ENCODE measurements at regions not wholly inside any gene's neighbourhood (a gene's known extent, or its start where the extent isn't known, plus 50 kb on each side); places are given as distances from the start of the nearest gene placed in this dataset.
A peak's percentile ranks its signal among the peaks of the same experiment; 100 is the strongest.

DNA sequence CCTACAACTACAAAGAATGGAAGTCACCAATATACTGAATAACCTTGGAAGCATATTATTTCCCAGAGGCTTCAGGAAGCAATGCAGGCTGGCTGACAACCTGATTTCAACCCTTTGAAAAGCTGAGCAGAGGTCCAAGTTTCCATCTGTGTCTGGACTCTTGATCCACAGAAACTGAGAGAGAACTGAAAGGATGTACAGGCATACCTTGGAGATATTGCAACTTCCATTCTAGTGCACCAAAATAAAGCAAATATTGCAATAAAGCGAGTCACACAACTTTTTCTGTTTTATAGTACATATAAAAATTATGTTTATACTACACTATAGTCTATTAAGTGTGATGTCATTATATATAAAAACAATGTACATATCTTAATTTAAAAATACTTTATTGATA, 85.3 kb downstream of the TYW3 start:
- no peaks in the 10 kb centered on the region for H3K4me1 Mint-ChIP-seq
- peaks cover 0 to 9% (median 2%) of the 10 kb centered on the region in 7 donors for H3K9me3 Mint-ChIP-seq
- H3K4me3 Mint-ChIP-seq = no peak overlapping the region
- DNase-seq = no peak
- H3K36me3 Mint-ChIP-seq = no peaks in the 10 kb centered on the region
- H3K27ac Mint-ChIP-seq = no peak overlapping the region
- ATAC-seq (ENCODE audit: low read depth in 2 of 2) = no peak
- no peaks in the 10 kb centered on the region for H3K27me3 Mint-ChIP-seq

- H3K36me3 Mint-ChIP-seq = no peaks in the 10 kb centered on the region
- no peak for ATAC-seq (ENCODE audit: low read depth in 2 of 2)
- H3K27me3 Mint-ChIP-seq = no peaks in the 10 kb centered on the region
- no peaks in the 10 kb centered on the region for H3K4me1 Mint-ChIP-seq
- H3K27ac Mint-ChIP-seq = no peak overlapping the region
- H3K4me3 Mint-ChIP-seq = no peak overlapping the region
- peaks cover 0 to 9% (median 2%) of the 10 kb centered on the region in 7 donors for H3K9me3 Mint-ChIP-seq
- no peak for DNase-seq
Measured at GRCh38 chr1:74818661-74819456, 85.9 kb downstream of the TYW3 start.

GRCh38 chr1:74822851-74823401, 90.0 kb downstream of the TYW3 start:
- H3K27me3 Mint-ChIP-seq = no peaks in the 10 kb centered on the region
- peaks cover 0 to 5% (median 0%) of the 10 kb centered on the region in 7 donors for H3K9me3 Mint-ChIP-seq
- no peaks in the 10 kb centered on the region for H3K36me3 Mint-ChIP-seq
- DNase-seq (no peak), ATAC-seq (ENCODE audit: low read depth in 2 of 2) (no peak)
- H3K27ac Mint-ChIP-seq = no peak overlapping the region
- H3K4me1 Mint-ChIP-seq = no peaks in the 10 kb centered on the region
- no peak overlapping the region for H3K4me3 Mint-ChIP-seq

DNA sequence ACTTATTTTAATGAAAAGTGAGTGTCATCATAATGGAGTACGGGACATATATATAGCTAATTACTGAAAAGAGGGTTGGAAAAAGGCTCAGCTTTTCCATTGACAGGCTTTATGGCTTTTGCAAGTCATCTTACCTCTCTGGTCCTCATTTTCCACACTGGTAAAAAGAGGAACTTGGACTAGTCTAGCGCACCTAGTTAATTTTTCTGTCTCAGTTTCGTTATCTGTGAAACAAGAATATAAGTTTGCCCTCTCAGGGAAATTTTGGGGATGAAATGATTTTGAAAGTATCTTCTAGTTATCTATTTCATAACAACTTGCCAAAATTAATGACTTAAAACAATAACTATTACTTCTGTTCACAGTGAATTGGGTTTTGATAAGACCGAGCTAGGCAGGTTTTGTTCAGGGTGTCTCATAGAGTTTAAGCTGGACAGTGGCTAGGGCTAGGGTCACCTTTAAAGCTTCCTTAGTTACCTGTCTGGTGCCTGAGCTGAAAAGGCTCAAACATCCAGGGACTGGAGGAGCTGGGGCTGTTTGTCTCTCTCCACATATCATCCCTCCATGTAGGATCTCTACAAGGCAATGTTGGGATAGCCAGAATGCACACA, 91.7 kb downstream of the TYW3 start:
- Mint-ChIP-seq H3K4me1 (no peaks in the 10 kb centered on the region), H3K9me3 (peaks cover 0 to 2% (median 0%) of the 10 kb centered on the region in 7 donors), H3K27ac (no peak overlapping the region), H3K4me3 (no peak overlapping the region), H3K36me3 (no peaks in the 10 kb centered on the region), H3K27me3 (no peaks in the 10 kb centered on the region)
- no peak for DNase-seq
- no peak for ATAC-seq (ENCODE audit: low read depth in 2 of 2)

GRCh38 chr1:74830766-74831165, 97.8 kb downstream of the TYW3 start:
- Mint-ChIP-seq H3K27me3 (no peaks in the 10 kb centered on the region), H3K9me3 (peaks cover 0 to 2% (median 0%) of the 10 kb centered on the region in 7 donors), H3K4me1 (no peaks in the 10 kb centered on the region), H3K4me3 (no peak overlapping the region), H3K27ac (no peak overlapping the region), H3K36me3 (no peaks in the 10 kb centered on the region)
- DNase-seq (no peak), ATAC-seq (ENCODE audit: low read depth in 2 of 2) (no peak)

- DNase-seq (no peak), ATAC-seq (ENCODE audit: low read depth in 2 of 2) (no peak)
- Mint-ChIP-seq H3K4me1 (no peaks in the 10 kb centered on the region), H3K9me3 (peaks cover 0 to 2% (median 0%) of the 10 kb centered on the region in 7 donors), H3K27ac (no peak overlapping the region), H3K27me3 (no peaks in the 10 kb centered on the region), H3K4me3 (peak overlapping the region in 1 of 8 donors; percentile 29), H3K36me3 (no peaks in the 10 kb centered on the region)
Measured at GRCh38 chr1:74834261-74834660, 101.3 kb downstream of the TYW3 start.

DNA sequence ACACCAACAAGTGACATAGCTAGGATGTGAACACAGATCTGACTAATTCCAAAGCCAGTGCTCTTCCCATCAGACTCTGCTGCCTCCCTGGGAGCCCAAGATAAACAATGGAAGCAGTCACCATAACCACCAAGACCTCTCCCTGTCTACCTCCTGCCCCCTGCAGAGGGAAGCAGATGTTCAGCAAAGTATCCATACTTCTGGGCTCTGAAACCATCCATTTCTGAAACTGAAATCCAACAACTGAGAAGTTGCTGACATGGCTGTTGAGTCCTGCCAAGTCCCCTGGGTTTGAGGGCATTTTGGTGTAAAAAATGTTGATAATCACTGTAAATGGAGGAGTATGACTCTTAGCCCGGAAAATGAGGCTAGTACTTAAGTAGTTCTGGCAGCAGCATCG, 102.1 kb downstream of the TYW3 start:
- Mint-ChIP-seq H3K4me1 (no peaks in the 10 kb centered on the region), H3K9me3 (peaks cover 0 to 2% (median 0%) of the 10 kb centered on the region in 7 donors), H3K27me3 (no peaks in the 10 kb centered on the region), H3K4me3 (no peak overlapping the region), H3K36me3 (no peaks in the 10 kb centered on the region), H3K27ac (no peak overlapping the region)
- ATAC-seq (ENCODE audit: low read depth in 2 of 2) (no peak), DNase-seq (no peak)

DNA sequence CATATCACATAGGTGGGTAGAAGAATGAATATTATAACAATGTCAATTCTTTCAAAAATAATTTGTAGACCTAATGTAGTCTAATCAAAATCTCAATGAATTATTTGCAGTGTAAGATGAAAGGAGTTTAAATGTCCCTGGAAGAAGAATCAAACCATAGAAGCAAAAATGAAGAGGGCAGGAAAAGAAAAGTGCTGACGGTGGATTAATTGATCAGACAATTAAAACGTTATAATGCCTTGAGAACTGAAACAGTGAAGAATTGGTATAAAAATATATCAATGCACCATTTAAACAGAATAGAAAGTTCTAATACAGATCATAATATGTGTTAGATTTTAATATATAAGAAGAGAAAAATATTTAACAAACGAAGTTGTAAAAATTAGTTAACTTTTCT, 109.8 kb downstream of the TYW3 start:
- no peak for ATAC-seq (ENCODE audit: low read depth in 2 of 2)
- no peaks in the 10 kb centered on the region for H3K36me3 Mint-ChIP-seq

DNA sequence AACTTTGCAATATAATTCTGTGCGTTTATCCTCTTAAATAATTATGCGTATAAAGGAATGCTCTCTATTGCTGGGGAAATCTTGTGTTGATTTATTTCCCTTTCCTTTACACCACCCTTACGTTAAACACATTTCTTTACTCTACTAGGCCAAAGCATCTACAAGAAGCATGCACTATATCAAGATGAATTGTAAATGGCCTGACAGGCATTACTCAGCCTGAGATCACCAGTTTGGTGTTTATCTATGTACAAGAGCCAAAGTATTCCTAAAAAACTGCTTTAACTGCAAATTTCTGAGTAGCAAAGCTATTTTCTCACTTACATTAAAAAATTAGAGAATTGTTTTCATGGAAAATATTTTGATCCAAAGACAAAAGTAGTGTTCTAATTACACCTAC, 114.8 kb downstream of the TYW3 start:
- H3K36me3 Mint-ChIP-seq = no peaks in the 10 kb centered on the region
- H3K4me3 Mint-ChIP-seq = no peak overlapping the region
- no peaks in the 10 kb centered on the region for H3K4me1 Mint-ChIP-seq
- H3K27me3 Mint-ChIP-seq = no peaks in the 10 kb centered on the region
- ATAC-seq (ENCODE audit: low read depth in 2 of 2) (no peak), DNase-seq (no peak)
- no peak overlapping the region for H3K27ac Mint-ChIP-seq
- H3K9me3 Mint-ChIP-seq = peaks cover 0 to 7% (median 3%) of the 10 kb centered on the region in 7 donors

More for the DNA sequence above, 109.8 kb downstream of the TYW3 start:
- H3K4me3 Mint-ChIP-seq = no peak overlapping the region
- DNase-seq = no peak
- no peak overlapping the region for H3K27ac Mint-ChIP-seq
- H3K9me3 Mint-ChIP-seq = peaks cover 0 to 7% (median 3%) of the 10 kb centered on the region in 7 donors
- no peaks in the 10 kb centered on the region for H3K27me3 Mint-ChIP-seq
- no peaks in the 10 kb centered on the region for H3K4me1 Mint-ChIP-seq

- Mint-ChIP-seq H3K27me3 (no peaks in the 10 kb centered on the region), H3K27ac (no peak overlapping the region), H3K9me3 (peaks cover 0 to 6% (median 3%) of the 10 kb centered on the region in 7 donors), H3K4me1 (no peaks in the 10 kb centered on the region), H3K36me3 (no peaks in the 10 kb centered on the region), H3K4me3 (no peak overlapping the region)
- ATAC-seq (ENCODE audit: low read depth in 2 of 2) (no peak), DNase-seq (no peak)
Measured at GRCh38 chr1:74853756-74854155, 120.8 kb downstream of the TYW3 start.

DNA sequence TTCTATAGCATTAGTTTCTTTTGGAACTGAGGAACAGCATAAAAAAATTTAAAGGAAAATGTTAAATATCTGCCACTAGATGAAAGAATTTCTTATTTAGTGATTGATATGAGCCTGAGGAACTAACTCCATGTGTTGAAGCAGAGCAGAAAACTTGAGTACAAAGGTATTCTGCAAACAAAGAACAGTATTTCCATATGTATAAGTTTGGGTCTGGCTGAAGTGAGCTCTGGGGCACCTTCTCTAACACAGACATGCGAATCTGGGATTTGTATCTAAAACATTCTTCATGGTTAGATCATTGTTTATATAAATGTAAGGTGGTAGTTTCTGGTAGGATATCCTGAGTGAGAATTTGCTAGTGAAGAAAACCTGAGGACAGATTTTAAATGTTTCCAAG, 123.2 kb downstream of the TYW3 start:
- H3K4me1 Mint-ChIP-seq = no peaks in the 10 kb centered on the region
- peaks cover 0 to 13% (median 7%) of the 10 kb centered on the region in 7 donors for H3K9me3 Mint-ChIP-seq
- no peaks in the 10 kb centered on the region for H3K27me3 Mint-ChIP-seq
- DNase-seq = no peak
- H3K36me3 Mint-ChIP-seq = no peaks in the 10 kb centered on the region
- no peak overlapping the region for H3K4me3 Mint-ChIP-seq
- no peak overlapping the region for H3K27ac Mint-ChIP-seq
- ATAC-seq (ENCODE audit: low read depth in 2 of 2) = no peak

DNA sequence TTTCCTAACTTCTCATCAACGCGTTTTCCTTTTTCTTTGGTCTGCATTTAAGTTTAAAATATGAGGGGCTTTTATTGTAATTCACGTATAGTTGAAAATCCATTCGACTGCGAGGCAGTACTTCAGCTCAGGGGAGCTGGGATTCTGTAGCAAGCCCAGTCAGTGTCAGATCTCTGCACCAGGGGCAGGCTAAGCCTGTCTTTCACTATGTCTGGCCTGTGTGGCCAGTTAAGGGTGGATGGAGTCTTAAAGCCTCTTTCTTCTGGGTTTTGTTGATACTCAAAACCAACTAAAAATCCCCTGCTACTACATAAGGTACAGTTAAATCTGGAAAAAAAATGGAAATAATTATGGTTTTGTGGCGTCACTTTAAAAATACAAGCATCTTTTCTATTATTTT, 124.7 kb downstream of the TYW3 start:
- no peaks in the 10 kb centered on the region for H3K36me3 Mint-ChIP-seq
- no peak overlapping the region for H3K27ac Mint-ChIP-seq
- ATAC-seq (ENCODE audit: low read depth in 2 of 2) = no peak
- no peak overlapping the region for H3K4me3 Mint-ChIP-seq
- no peaks in the 10 kb centered on the region for H3K4me1 Mint-ChIP-seq
- peaks cover 0 to 15% (median 7%) of the 10 kb centered on the region in 7 donors for H3K9me3 Mint-ChIP-seq
- DNase-seq = no peak
- no peaks in the 10 kb centered on the region for H3K27me3 Mint-ChIP-seq

DNA sequence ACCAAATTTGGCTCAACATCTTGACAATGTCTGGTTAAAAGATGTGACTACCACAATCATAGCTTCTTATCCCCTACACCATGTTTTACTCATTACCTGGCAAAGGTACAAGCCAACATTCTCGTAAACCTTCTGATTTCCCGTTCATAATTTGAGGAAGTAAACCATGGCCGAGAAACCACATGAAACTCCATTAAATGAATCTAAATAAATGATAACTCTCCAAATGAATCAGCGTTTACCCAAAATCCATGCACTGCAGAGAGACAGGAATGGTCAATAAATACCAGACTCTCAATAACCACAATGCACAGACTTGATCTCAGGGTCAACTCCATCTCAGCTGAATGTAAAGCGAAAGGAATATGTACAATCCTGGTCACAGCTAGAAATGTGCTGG, 125.2 kb downstream of the TYW3 start:
- Mint-ChIP-seq H3K9me3 (peaks cover 0 to 15% (median 9%) of the 10 kb centered on the region in 7 donors), H3K27ac (no peak overlapping the region), H3K27me3 (no peaks in the 10 kb centered on the region), H3K36me3 (no peaks in the 10 kb centered on the region), H3K4me3 (no peak overlapping the region), H3K4me1 (no peaks in the 10 kb centered on the region)
- DNase-seq (no peak), ATAC-seq (ENCODE audit: low read depth in 2 of 2) (no peak)

DNA sequence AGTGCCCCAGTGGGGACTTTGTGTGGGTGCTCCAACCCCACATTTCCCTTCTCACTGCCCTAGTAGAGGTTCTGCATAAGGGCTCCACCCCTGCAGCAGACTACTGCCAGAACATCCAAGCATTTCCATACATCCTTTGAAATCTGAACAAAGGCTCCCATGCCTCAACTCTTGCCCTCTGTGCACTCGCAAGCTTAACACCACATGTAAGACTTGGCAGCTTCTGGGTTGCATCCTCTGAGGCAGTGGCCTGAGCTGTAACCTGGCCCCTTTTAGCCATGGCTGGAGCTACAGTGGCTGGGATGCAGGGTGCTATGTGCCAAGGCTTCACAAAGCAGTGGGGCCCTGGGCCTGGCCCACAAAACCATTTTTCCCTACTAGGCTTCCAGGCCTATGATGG, 128.9 kb downstream of the TYW3 start:
- no peak for ATAC-seq (ENCODE audit: low read depth in 2 of 2)
- Mint-ChIP-seq H3K27me3 (no peaks in the 10 kb centered on the region), H3K4me3 (no peak overlapping the region), H3K36me3 (no peaks in the 10 kb centered on the region), H3K9me3 (peaks cover 9 to 23% (median 16%) of the 10 kb centered on the region in 7 donors), H3K27ac (no peak overlapping the region), H3K4me1 (no peaks in the 10 kb centered on the region)
- DNase-seq = no peak

Data from naive B cell (primary cell).